IMR-90 (cell line): ENCODE measurements at regions not wholly inside any gene's neighbourhood (a gene's known extent, or its start where the extent isn't known, plus 50 kb on each side); places are given as distances from the start of the nearest gene placed in this dataset.

Experiments
- ATAC-seq: fragments of 200-7000 bp; cut with Tn5 transposase; 2 replicates; pipeline ENCODE4 v1.9.1; 2020; ENCODE audit warnings: low read depth, mild to moderate bottlenecking, moderate library complexity
- BruUV-seq: library from RNA; stranded (reverse); fragments of 400-500 nt; replicated peaks from 2 replicates; lab custom pipeline; 2021; lab: Mats Ljungman, UMichigan
- CTCF ChIA-PET: fragments of 300-600 bp; formaldehyde crosslinking; extraction: SDS; loops from one replicate; lab custom pipeline; 2021; ENCODE audit warnings: antibody characterized with exemption; lab: Yijun Ruan, JAX
- POLR2A ChIA-PET: fragments of 300-600 bp; sonication (Branson Sonifier 250); formaldehyde crosslinking; loops from one replicate; lab custom pipeline; 2022; ENCODE audit warnings: antibody characterized with exemption; ENCODE audit not compliant: unreplicated experiment; lab: Charles Lee
- DNase-seq: peaks from one replicate; pipeline ENCODE4 v3.0.0; 2013
- H2AFZ ChIP-seq: replicated peaks from 2 replicates; pipeline ENCODE3; 2013; ENCODE audit warnings: low read length, mild to moderate bottlenecking; ENCODE audit not compliant: poor library complexity
- H2AK5ac ChIP-seq: 2 replicates; pipeline ENCODE4 v1.6.1; 2013; ENCODE audit warnings: low read depth, low read length, inconsistent platforms
- H2AK9ac ChIP-seq: replicated peaks from 2 replicates; pipeline ENCODE3; 2013; ENCODE audit warnings: mild to moderate bottlenecking, low read depth, low read length, moderate library complexity; ENCODE audit not compliant: poor library complexity
- H2BK120ac ChIP-seq: 2 replicates; pipeline ENCODE4 v1.6.1; 2013; ENCODE audit warnings: low read depth, low read length, inconsistent platforms
- H2BK15ac ChIP-seq: 3 replicates; pipeline ENCODE4 v1.6.1; 2013; ENCODE audit warnings: low read depth, low read length, inconsistent platforms
- H2BK20ac ChIP-seq: 2 replicates; pipeline ENCODE4 v1.6.1; 2013; ENCODE audit warnings: low read depth, mild to moderate bottlenecking, inconsistent platforms, low read length, moderate library complexity
- H2BK5ac ChIP-seq: 2 replicates; pipeline ENCODE4 v1.6.1; 2013; ENCODE audit warnings: mild to moderate bottlenecking, low read depth, low read length, inconsistent platforms; ENCODE audit not compliant: poor library complexity, severe bottlenecking
- H3K14ac ChIP-seq: replicated peaks from 2 replicates; pipeline ENCODE4 v1.6.1; 2013; ENCODE audit warnings: low read depth, low read length, inconsistent platforms
- H3K18ac ChIP-seq: 2 replicates; pipeline ENCODE4 v1.6.1; 2013; ENCODE audit warnings: low read depth, low read length, control low read depth
- H3K23ac ChIP-seq: 2 replicates; pipeline ENCODE4 v1.6.1; 2013; ENCODE audit warnings: low read depth, low read length, inconsistent platforms
- H3K27ac ChIP-seq: 2 replicates; pipeline ENCODE4 v1.5.1; 2013; ENCODE audit warnings: mild to moderate bottlenecking, control low read depth, low read length; ENCODE audit not compliant: insufficient read depth
- H3K27me3 ChIP-seq: 2 replicates; pipeline ENCODE4 v1.6.1; 2013; ENCODE audit warnings: low read length; ENCODE audit not compliant: control insufficient read depth, insufficient read depth
- H3K36me3 ChIP-seq: 2 replicates; pipeline ENCODE4 v1.6.1; 2013; ENCODE audit warnings: low read length, mixed read lengths; ENCODE audit not compliant: control insufficient read depth, insufficient read depth
- H3K4ac ChIP-seq: 2 replicates; pipeline ENCODE4 v1.6.1; 2013; ENCODE audit warnings: low read depth, low read length, inconsistent platforms
- H3K4me1 ChIP-seq: 2 replicates; pipeline ENCODE4 v1.6.1; 2013; ENCODE audit warnings: low read length, mixed read lengths; ENCODE audit not compliant: control insufficient read depth, insufficient read depth
- H3K4me2 ChIP-seq: 2 replicates; pipeline ENCODE4 v1.6.1; 2013; ENCODE audit warnings: low read depth, mild to moderate bottlenecking, control low read depth, low read length, moderate library complexity
- H3K4me3 ChIP-seq: 2 replicates; pipeline ENCODE4 v1.5.1; 2013; ENCODE audit warnings: low read depth, mild to moderate bottlenecking, control low read depth, low read length, moderate library complexity; ENCODE audit not compliant: insufficient read depth
- H3K56ac ChIP-seq: 2 replicates; pipeline ENCODE4 v1.6.1; 2013; ENCODE audit warnings: low read length, inconsistent platforms; ENCODE audit not compliant: insufficient read depth; ENCODE audit errors: extremely low read depth
- H3K79me1 ChIP-seq, 2 experiments: 2 replicates each; pipeline ENCODE4 v1.6.1; 2013; ENCODE audit warnings: low read length in 2 of 2, inconsistent platforms in 1 of 2, low read depth in 1 of 2
- H3K9ac ChIP-seq: 2 replicates; pipeline ENCODE4 v1.6.1; 2013; ENCODE audit warnings: low read depth, low read length, control low read depth
- H3K9me1 ChIP-seq: 2 replicates; pipeline ENCODE4 v1.6.1; 2013; ENCODE audit warnings: low read length, inconsistent platforms; ENCODE audit not compliant: insufficient read depth
- H3K9me3 ChIP-seq: 2 replicates; pipeline ENCODE4 v1.6.1; 2013; ENCODE audit warnings: low read length; ENCODE audit not compliant: control insufficient read depth, insufficient read depth
- H4K20me1 ChIP-seq: 2 replicates; pipeline ENCODE4 v1.6.1; 2013; ENCODE audit warnings: low read length, inconsistent platforms; ENCODE audit not compliant: insufficient read depth
- H4K5ac ChIP-seq: 2 replicates; pipeline ENCODE4 v1.6.1; 2013; ENCODE audit warnings: mild to moderate bottlenecking, low read depth, low read length, control low read depth
- H4K8ac ChIP-seq, 2 experiments: 2 replicates each; pipeline ENCODE4 v1.6.1; 2013; ENCODE audit warnings: low read depth in 2 of 2, low read length in 2 of 2, control low read depth in 1 of 2, inconsistent platforms in 1 of 2
- H4K91ac ChIP-seq: 2 replicates; pipeline ENCODE4 v1.6.1; 2013; ENCODE audit warnings: low read depth, low read length, inconsistent platforms; ENCODE audit not compliant: insufficient read depth
- BHLHE40 ChIP-seq: fragments of 150-350 bp; IDR thresholded peaks from 2 replicates; pipeline ENCODE4 v1.6.1; 2016; ENCODE audit warnings: mild to moderate bottlenecking, low read depth, low read length
- CEBPB ChIP-seq: IDR thresholded peaks from 2 replicates; pipeline ENCODE4 v1.6.1; 2012; ENCODE audit warnings: low read depth, low read length, improper control_type of control experiment
- CHD1 ChIP-seq: IDR thresholded peaks from 2 replicates; pipeline ENCODE4 v1.6.1; 2012; ENCODE audit warnings: low read depth, low read length, improper control_type of control experiment
- FOS ChIP-seq: fragments of 150-350 bp; IDR thresholded peaks from 2 replicates; pipeline ENCODE4 v1.6.1; 2016; ENCODE audit warnings: low read depth, low read length
- MAFK ChIP-seq: IDR thresholded peaks from 2 replicates; pipeline ENCODE4 v1.6.1; 2012; ENCODE audit warnings: low read depth, low read length, improper control_type of control experiment
- MAZ ChIP-seq: IDR thresholded peaks from 2 replicates; pipeline ENCODE4 v1.6.1; 2012; ENCODE audit warnings: low read depth, mild to moderate bottlenecking, low read length, improper control_type of control experiment, moderate library complexity, borderline replicate concordance
- MXI1 ChIP-seq: IDR thresholded peaks from 2 replicates; pipeline ENCODE4 v1.6.1; 2012; ENCODE audit warnings: low read depth, mild to moderate bottlenecking, low read length, moderate library complexity, borderline replicate concordance
- NFE2L2 ChIP-seq: fragments of 150-350 bp; IDR thresholded peaks from 2 replicates; pipeline ENCODE4 v1.6.1; 2016; ENCODE audit warnings: low read depth, mild to moderate bottlenecking, low read length
- POLR2A ChIP-seq: IDR thresholded peaks from 2 replicates; pipeline ENCODE4 v1.6.1; 2012; ENCODE audit warnings: mild to moderate bottlenecking, low read depth, low read length
- RAD21 ChIP-seq: IDR thresholded peaks from 2 replicates; pipeline ENCODE4 v1.6.1; 2012; ENCODE audit warnings: low read length, improper control_type of control experiment
- RCOR1 ChIP-seq: IDR thresholded peaks from 2 replicates; pipeline ENCODE4 v1.6.1; 2012; ENCODE audit warnings: mild to moderate bottlenecking, low read length, improper control_type of control experiment; ENCODE audit not compliant: insufficient replicate concordance
- RFX5 ChIP-seq: IDR thresholded peaks from 2 replicates; pipeline ENCODE4 v1.8.0; 2012; ENCODE audit warnings: low read depth, mild to moderate bottlenecking, low read length, moderate library complexity
- SMC3 ChIP-seq: fragments of 150-350 bp; IDR thresholded peaks from 2 replicates; pipeline ENCODE4 v1.6.1; 2016; ENCODE audit warnings: low read depth, mild to moderate bottlenecking, antibody characterized with exemption, low read length, moderate library complexity
- WGBS, 2 experiments: methylation state at CpG; one replicate each; pipeline versions ENCODE4 v1.1.5 to v1.1.7; 2013; ENCODE audit warnings: missing lambda C conversion rate in 2 of 2; ENCODE audit not compliant: insufficient read length in 1 of 2; ENCODE audit errors: extremely low coverage in 2 of 2; 5-methylcytosine and 5-hydroxymethylcytosine counted together
- dilution Hi-C: fragments of 300-500 bp; cut with HindIII; formaldehyde crosslinking; loops from one replicate; pipeline ENCODE4 v1.14.3; 2018; ENCODE audit warnings: low sequenced_read_pairs; ENCODE audit not compliant: unreplicated experiment
- in situ Hi-C: fragments of 300-500 bp; cut with MboI; formaldehyde crosslinking; loops from 3 replicates; pipeline ENCODE4 v1.14.3; 2019; ENCODE audit warnings: low sequenced_read_pairs, inconsistent platforms, mixed read lengths
- intact Hi-C: fragments of 100-400 bp; cut with micrococcal nuclease; formaldehyde crosslinking; loops from 2 replicates; pipeline ENCODE4 v1.10.0; 2022
- TF ChIP-seq, protein P1 (sequence below): fragments of 150-350 bp; IDR thresholded peaks from 2 replicates; pipeline ENCODE4 v1.6.1; 2017; ENCODE audit warnings: mild to moderate bottlenecking, antibody characterized with exemption, low read length, low read depth
- TF ChIP-seq, protein P2 (sequence below): conservative IDR thresholded peaks from 2 replicates; pipeline ENCODE4 v1.5.1; 2012; ENCODE audit warnings: mild to moderate bottlenecking, low read depth, low read length, improper control_type of control experiment
- TF ChIP-seq, protein P3 (sequence below): fragments of 150-350 bp; IDR thresholded peaks from 2 replicates; pipeline ENCODE4 v1.6.1; 2016; ENCODE audit warnings: low read depth, mild to moderate bottlenecking, low read length, moderate library complexity, borderline replicate concordance

GRCh38 chr10:21011433-21012018 lies 114.4 kb upstream of the NEBL start:
- dilution Hi-C loops (no loop called here), in situ Hi-C loops (no loop called here), intact Hi-C loops (no loop called here)
- Histone ChIP-seq H2BK120ac (no peak overlapping the region), H4K91ac (no peak overlapping the region), H3K23ac (no peak overlapping the region), H3K18ac (no peak overlapping the region), H2BK15ac (no peak overlapping the region), H3K79me1 (no peaks in the 10 kb centered on the region), H3K9ac (no peak overlapping the region), H3K4ac (no peak overlapping the region), H2AK5ac (no peak overlapping the region), H3K9me1 (no peaks in the 10 kb centered on the region), H2AK9ac (no peak overlapping the region), H4K8ac (no peak overlapping the region), H4K20me1 (no peaks in the 10 kb centered on the region), H3K27ac (no peak overlapping the region), H3K4me2 (no peak overlapping the region), H3K56ac (no peak overlapping the region), H3K27me3 (no peaks in the 10 kb centered on the region), H3K4me3 (no peak overlapping the region), H3K9me3 (peaks cover 2% of the 10 kb centered on the region; the same call in 1 of the 2 replicates), H3K14ac (no peak overlapping the region), H2BK20ac (no peak overlapping the region), H3K4me1 (no peaks in the 10 kb centered on the region), H4K5ac (no peak overlapping the region), H3K36me3 (no peaks in the 10 kb centered on the region), H2BK5ac (no peak overlapping the region), H2AFZ (no peak overlapping the region)
- BruUV-seq = no TSS peak
- TF ChIP-seq MAFK = no peak
- TF ChIP-seq RFX5 = no peak
- no peak for TF ChIP-seq BHLHE40
- TF ChIP-seq, protein P1, sequence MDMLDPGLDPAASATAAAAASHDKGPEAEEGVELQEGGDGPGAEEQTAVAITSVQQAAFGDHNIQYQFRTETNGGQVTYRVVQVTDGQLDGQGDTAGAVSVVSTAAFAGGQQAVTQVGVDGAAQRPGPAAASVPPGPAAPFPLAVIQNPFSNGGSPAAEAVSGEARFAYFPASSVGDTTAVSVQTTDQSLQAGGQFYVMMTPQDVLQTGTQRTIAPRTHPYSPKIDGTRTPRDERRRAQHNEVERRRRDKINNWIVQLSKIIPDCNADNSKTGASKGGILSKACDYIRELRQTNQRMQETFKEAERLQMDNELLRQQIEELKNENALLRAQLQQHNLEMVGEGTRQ = no peak
- TF ChIP-seq, protein P2, sequence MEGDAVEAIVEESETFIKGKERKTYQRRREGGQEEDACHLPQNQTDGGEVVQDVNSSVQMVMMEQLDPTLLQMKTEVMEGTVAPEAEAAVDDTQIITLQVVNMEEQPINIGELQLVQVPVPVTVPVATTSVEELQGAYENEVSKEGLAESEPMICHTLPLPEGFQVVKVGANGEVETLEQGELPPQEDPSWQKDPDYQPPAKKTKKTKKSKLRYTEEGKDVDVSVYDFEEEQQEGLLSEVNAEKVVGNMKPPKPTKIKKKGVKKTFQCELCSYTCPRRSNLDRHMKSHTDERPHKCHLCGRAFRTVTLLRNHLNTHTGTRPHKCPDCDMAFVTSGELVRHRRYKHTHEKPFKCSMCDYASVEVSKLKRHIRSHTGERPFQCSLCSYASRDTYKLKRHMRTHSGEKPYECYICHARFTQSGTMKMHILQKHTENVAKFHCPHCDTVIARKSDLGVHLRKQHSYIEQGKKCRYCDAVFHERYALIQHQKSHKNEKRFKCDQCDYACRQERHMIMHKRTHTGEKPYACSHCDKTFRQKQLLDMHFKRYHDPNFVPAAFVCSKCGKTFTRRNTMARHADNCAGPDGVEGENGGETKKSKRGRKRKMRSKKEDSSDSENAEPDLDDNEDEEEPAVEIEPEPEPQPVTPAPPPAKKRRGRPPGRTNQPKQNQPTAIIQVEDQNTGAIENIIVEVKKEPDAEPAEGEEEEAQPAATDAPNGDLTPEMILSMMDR = no peak
- TF ChIP-seq POLR2A = no peak
- TF ChIP-seq FOS = no peak
- TF ChIP-seq MXI1 = no peak
- no peak for TF ChIP-seq NFE2L2
- no peak for TF ChIP-seq RAD21
- TF ChIP-seq MAZ = no peak
- TF ChIP-seq CEBPB = no peak
- TF ChIP-seq SMC3 = no peak
- no peak for TF ChIP-seq CHD1
- TF ChIP-seq, protein P3, sequence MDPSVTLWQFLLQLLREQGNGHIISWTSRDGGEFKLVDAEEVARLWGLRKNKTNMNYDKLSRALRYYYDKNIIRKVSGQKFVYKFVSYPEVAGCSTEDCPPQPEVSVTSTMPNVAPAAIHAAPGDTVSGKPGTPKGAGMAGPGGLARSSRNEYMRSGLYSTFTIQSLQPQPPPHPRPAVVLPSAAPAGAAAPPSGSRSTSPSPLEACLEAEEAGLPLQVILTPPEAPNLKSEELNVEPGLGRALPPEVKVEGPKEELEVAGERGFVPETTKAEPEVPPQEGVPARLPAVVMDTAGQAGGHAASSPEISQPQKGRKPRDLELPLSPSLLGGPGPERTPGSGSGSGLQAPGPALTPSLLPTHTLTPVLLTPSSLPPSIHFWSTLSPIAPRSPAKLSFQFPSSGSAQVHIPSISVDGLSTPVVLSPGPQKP = no peak
- no peak for TF ChIP-seq RCOR1
- WGBS, 2 experiments = 60% methylated on average over 1 of the region's 4 CpGs; no CpG with 5 or more reads in 1 of the 2 experiments
- ChIA-PET POLR2A (no interaction called here), CTCF (no interaction called here)
- no peak for DNase-seq
- ATAC-seq = no peak
